GM23338 (cell line): ENCODE measurements at regions not wholly inside any gene's neighbourhood (a gene's known extent, or its start where the extent isn't known, plus 50 kb on each side); places are given as distances from the start of the nearest gene placed in this dataset.

Experiments
- ATAC-seq: fragments of 200-7000 bp; cut with Tn5 transposase; 3 replicates; pipeline ENCODE4 v1.9.1; 2020
- DNase-seq: peaks from one replicate; pipeline ENCODE4 v3.0.0-alpha.2; 2015; ENCODE audit warnings: low spot score
- H2AFZ ChIP-seq: fragments of 200-600 bp; sonication (generic); 2 replicates; pipeline ENCODE4 v1.8.0; 2016; ENCODE audit warnings: antibody characterized with exemption, mild to moderate bottlenecking, moderate library complexity
- H3F3A ChIP-seq: fragments of 200-600 bp; sonication (generic); replicated peaks from 2 replicates; pipeline ENCODE4 v1.8.0; 2017; ENCODE audit warnings: antibody characterized with exemption, mixed run types, low read depth
- H3K27ac ChIP-seq: fragments of 200-600 bp; sonication (generic); 2 replicates; pipeline ENCODE4 v1.6.1; 2016; ENCODE audit warnings: low read depth
- H3K27me3 ChIP-seq: fragments of 200-600 bp; sonication (generic); 2 replicates; pipeline ENCODE4 v1.8.0; 2016; ENCODE audit warnings: mild to moderate bottlenecking, mixed run types, moderate library complexity; ENCODE audit not compliant: insufficient read depth
- H3K36me3 ChIP-seq: fragments of 200-600 bp; sonication (generic); 2 replicates; pipeline ENCODE4 v1.8.0; 2016; ENCODE audit warnings: mild to moderate bottlenecking; ENCODE audit not compliant: insufficient read depth
- H3K4me1 ChIP-seq: fragments of 200-600 bp; sonication (generic); 2 replicates; pipeline ENCODE4 v1.8.0; 2016; ENCODE audit warnings: mild to moderate bottlenecking, moderate library complexity; ENCODE audit not compliant: insufficient read depth
- H3K4me2 ChIP-seq: fragments of 200-600 bp; sonication (generic); 2 replicates; pipeline ENCODE4 v1.7.1; 2017; ENCODE audit warnings: mixed run types
- H3K4me3 ChIP-seq: fragments of 200-600 bp; sonication (generic); 2 replicates; pipeline ENCODE4 v1.6.1; 2016; ENCODE audit warnings: mixed run types
- H3K79me2 ChIP-seq: fragments of 200-600 bp; sonication (generic); replicated peaks from 2 replicates; pipeline ENCODE4 v1.8.0; 2017; ENCODE audit warnings: mild to moderate bottlenecking; ENCODE audit not compliant: insufficient read depth
- H3K9me2 ChIP-seq: fragments of 200-600 bp; sonication (generic); 2 replicates; pipeline ENCODE4 v1.8.0; 2017; ENCODE audit not compliant: insufficient read depth
- H4K20me1 ChIP-seq: fragments of 200-600 bp; sonication (generic); replicated peaks from 2 replicates; pipeline ENCODE4 v1.8.0; 2017; ENCODE audit warnings: mild to moderate bottlenecking; ENCODE audit not compliant: insufficient read depth
- H3K27ac Mint-ChIP-seq: 2 replicates; pipeline ENCODE4 v1.8.0; 2020; ENCODE audit warnings: inconsistent platforms, mild to moderate bottlenecking, moderate library complexity, mixed read lengths
- H3K27me3 Mint-ChIP-seq: 3 replicates; pipeline ENCODE4 v1.8.0; 2022; ENCODE audit warnings: low read depth, mild to moderate bottlenecking, moderate library complexity, mixed read lengths, inconsistent platforms; ENCODE audit not compliant: insufficient read depth, poor library complexity
- H3K36me3 Mint-ChIP-seq: 3 replicates; pipeline ENCODE4 v1.8.0; 2021; ENCODE audit warnings: low read depth, mild to moderate bottlenecking, inconsistent platforms, moderate library complexity, mixed read lengths
- H3K4me1 Mint-ChIP-seq: 3 replicates; pipeline ENCODE4 v1.8.0; 2020; ENCODE audit warnings: mild to moderate bottlenecking, inconsistent platforms, mixed read lengths
- H3K4me3 Mint-ChIP-seq: 3 replicates; pipeline ENCODE4 v1.8.0; 2021; ENCODE audit warnings: moderate library complexity, mild to moderate bottlenecking, inconsistent platforms, mixed read lengths
- H3K9me3 Mint-ChIP-seq: 3 replicates; pipeline ENCODE4 v1.8.0; 2020; ENCODE audit warnings: moderate library complexity, mild to moderate bottlenecking, inconsistent platforms, mixed read lengths
- CREB1 ChIP-seq: fragments of 250-450 bp; sonication (Bioruptor Pico); IDR thresholded peaks from 2 replicates; pipeline ENCODE4 v1.5.0; 2020; ENCODE audit warnings: low read depth, mild to moderate bottlenecking, moderate library complexity
- EZH2 ChIP-seq: fragments of 200-600 bp; sonication (generic); IDR thresholded peaks from one replicate; pipeline ENCODE4 v1.8.0; 2017; ENCODE audit warnings: antibody characterized with exemption, mild to moderate bottlenecking, low read depth; ENCODE audit not compliant: unreplicated experiment
- EZH2phosphoT487 ChIP-seq: fragments of 200-600 bp; sonication (generic); IDR thresholded peaks from one replicate; pipeline ENCODE4 v1.8.1; 2018; ENCODE audit warnings: antibody characterized with exemption; ENCODE audit not compliant: unreplicated experiment
- JUNB ChIP-seq: IDR thresholded peaks from one replicate; pipeline ENCODE4 v1.6.1; 2016; ENCODE audit warnings: antibody characterized with exemption; ENCODE audit not compliant: unreplicated experiment
- NANOG ChIP-seq: IDR thresholded peaks from 2 replicates; pipeline ENCODE4 v1.6.1; 2016; ENCODE audit warnings: antibody characterized with exemption, borderline replicate concordance
- POLR2AphosphoS5 ChIP-seq: IDR thresholded peaks from 2 replicates; pipeline ENCODE4 v1.6.1; 2016; ENCODE audit warnings: antibody characterized with exemption, low read depth
- STAT1 ChIP-seq: IDR thresholded peaks from one replicate; pipeline ENCODE4 v1.6.1; 2016; ENCODE audit warnings: antibody characterized with exemption; ENCODE audit not compliant: unreplicated experiment
- ZNF114 ChIP-seq: fragments of 250-450 bp; sonication (Bioruptor Pico); IDR thresholded peaks from 2 replicates; pipeline ENCODE4 v1.5.0; 2020; ENCODE audit warnings: mild to moderate bottlenecking, moderate library complexity
- ZNF331 ChIP-seq: fragments of 250-450 bp; sonication (Bioruptor Pico); IDR thresholded peaks from 2 replicates; pipeline ENCODE4 v1.5.0; 2020; ENCODE audit warnings: low read depth, mild to moderate bottlenecking, moderate library complexity
- TF ChIP-seq, protein P1 (sequence below), 2 experiments: fragments of 200-600 bp in 1 of 2; sonication (generic) in 1 of 2; conservative IDR thresholded peaks; 2 replicates each; pipeline versions ENCODE4 v1.5.1 to v1.6.1; 2016 to 2017; ENCODE audit warnings: antibody characterized with exemption in 2 of 2, low read depth in 2 of 2, mild to moderate bottlenecking in 2 of 2, moderate library complexity in 1 of 2
- TF ChIP-seq, protein P2 (sequence below): IDR thresholded peaks from one replicate; pipeline ENCODE4 v1.6.1; 2018; ENCODE audit warnings: antibody characterized with exemption; ENCODE audit not compliant: unreplicated experiment
- TF ChIP-seq, protein P3 (sequence below): IDR thresholded peaks from 2 replicates; pipeline ENCODE4 v1.6.1; 2016; ENCODE audit warnings: antibody characterized with exemption

DNA sequence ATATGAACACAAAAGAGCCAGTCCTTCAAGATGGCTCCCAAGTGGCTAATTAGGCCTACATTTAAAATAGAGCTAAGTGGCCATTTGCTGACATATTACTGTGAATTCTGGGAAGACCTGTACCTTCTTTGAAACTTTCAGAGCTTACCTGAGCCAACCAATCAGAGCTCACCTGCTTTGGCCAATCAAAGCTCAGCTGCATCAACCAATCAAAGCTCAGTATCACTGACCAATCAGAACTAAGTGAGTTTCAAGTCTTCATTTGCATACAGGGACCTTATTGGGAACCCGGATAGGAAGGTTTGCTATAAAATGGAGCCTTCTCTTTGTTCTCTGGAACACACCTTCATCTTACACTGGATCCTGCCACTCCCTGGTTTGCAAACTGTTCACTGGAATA lies 63.7 kb downstream of the FOXL1 start:
- H2AFZ ChIP-seq, result no peak overlapping the region
- no peaks in the 10 kb centered on the region for H4K20me1 ChIP-seq
- H3K27me3 ChIP-seq, result no peaks in the 10 kb centered on the region
- Mint-ChIP-seq H3K27ac (no peak overlapping the region), H3K27me3 (peaks cover 13% of the 10 kb centered on the region), H3K4me1 (no peaks in the 10 kb centered on the region; the same call in 2 of the 3 replicates), H3K4me3 (no peak overlapping the region), H3K9me3 (peaks cover 3% of the 10 kb centered on the region), H3K36me3 (no peaks in the 10 kb centered on the region; the same call in 2 of the 3 replicates)
- TF ChIP-seq STAT1 (no peak), EZH2phosphoT487 (no peak), NANOG (no peak), JUNB (no peak), ZNF114 (no peak), POLR2AphosphoS5 (no peak), ZNF331 (CRISPR knock-in tag) (no peak), EZH2 (no peak), CREB1 (no peak)
- TF ChIP-seq, protein P1, sequence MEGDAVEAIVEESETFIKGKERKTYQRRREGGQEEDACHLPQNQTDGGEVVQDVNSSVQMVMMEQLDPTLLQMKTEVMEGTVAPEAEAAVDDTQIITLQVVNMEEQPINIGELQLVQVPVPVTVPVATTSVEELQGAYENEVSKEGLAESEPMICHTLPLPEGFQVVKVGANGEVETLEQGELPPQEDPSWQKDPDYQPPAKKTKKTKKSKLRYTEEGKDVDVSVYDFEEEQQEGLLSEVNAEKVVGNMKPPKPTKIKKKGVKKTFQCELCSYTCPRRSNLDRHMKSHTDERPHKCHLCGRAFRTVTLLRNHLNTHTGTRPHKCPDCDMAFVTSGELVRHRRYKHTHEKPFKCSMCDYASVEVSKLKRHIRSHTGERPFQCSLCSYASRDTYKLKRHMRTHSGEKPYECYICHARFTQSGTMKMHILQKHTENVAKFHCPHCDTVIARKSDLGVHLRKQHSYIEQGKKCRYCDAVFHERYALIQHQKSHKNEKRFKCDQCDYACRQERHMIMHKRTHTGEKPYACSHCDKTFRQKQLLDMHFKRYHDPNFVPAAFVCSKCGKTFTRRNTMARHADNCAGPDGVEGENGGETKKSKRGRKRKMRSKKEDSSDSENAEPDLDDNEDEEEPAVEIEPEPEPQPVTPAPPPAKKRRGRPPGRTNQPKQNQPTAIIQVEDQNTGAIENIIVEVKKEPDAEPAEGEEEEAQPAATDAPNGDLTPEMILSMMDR (conservative IDR thresholded peaks at IDR 0.05; ENCODE audit: low read depth in 2 of 2), result no peak
- TF ChIP-seq, protein P2, sequence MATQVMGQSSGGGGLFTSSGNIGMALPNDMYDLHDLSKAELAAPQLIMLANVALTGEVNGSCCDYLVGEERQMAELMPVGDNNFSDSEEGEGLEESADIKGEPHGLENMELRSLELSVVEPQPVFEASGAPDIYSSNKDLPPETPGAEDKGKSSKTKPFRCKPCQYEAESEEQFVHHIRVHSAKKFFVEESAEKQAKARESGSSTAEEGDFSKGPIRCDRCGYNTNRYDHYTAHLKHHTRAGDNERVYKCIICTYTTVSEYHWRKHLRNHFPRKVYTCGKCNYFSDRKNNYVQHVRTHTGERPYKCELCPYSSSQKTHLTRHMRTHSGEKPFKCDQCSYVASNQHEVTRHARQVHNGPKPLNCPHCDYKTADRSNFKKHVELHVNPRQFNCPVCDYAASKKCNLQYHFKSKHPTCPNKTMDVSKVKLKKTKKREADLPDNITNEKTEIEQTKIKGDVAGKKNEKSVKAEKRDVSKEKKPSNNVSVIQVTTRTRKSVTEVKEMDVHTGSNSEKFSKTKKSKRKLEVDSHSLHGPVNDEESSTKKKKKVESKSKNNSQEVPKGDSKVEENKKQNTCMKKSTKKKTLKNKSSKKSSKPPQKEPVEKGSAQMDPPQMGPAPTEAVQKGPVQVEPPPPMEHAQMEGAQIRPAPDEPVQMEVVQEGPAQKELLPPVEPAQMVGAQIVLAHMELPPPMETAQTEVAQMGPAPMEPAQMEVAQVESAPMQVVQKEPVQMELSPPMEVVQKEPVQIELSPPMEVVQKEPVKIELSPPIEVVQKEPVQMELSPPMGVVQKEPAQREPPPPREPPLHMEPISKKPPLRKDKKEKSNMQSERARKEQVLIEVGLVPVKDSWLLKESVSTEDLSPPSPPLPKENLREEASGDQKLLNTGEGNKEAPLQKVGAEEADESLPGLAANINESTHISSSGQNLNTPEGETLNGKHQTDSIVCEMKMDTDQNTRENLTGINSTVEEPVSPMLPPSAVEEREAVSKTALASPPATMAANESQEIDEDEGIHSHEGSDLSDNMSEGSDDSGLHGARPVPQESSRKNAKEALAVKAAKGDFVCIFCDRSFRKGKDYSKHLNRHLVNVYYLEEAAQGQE, result no peak
- TF ChIP-seq, protein P3, sequence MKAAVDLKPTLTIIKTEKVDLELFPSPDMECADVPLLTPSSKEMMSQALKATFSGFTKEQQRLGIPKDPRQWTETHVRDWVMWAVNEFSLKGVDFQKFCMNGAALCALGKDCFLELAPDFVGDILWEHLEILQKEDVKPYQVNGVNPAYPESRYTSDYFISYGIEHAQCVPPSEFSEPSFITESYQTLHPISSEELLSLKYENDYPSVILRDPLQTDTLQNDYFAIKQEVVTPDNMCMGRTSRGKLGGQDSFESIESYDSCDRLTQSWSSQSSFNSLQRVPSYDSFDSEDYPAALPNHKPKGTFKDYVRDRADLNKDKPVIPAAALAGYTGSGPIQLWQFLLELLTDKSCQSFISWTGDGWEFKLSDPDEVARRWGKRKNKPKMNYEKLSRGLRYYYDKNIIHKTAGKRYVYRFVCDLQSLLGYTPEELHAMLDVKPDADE, result no peak
- H3K4me3 ChIP-seq, result no peak overlapping the region
- no peak for DNase-seq
- no peak overlapping the region for H3K27ac ChIP-seq
- peaks cover 4% of the 10 kb centered on the region for H3K9me2 ChIP-seq
- no peaks in the 10 kb centered on the region for H3K79me2 ChIP-seq
- H3K36me3 ChIP-seq, result no peaks in the 10 kb centered on the region
- no peaks in the 10 kb centered on the region for H3K4me1 ChIP-seq
- H3F3A ChIP-seq, result no peaks in the 10 kb centered on the region
- H3K4me2 ChIP-seq, result no peak overlapping the region
- no peak for ATAC-seq
